HepG2 (cell line): ENCODE measurements at regions not wholly inside any gene's neighbourhood (a gene's known extent, or its start where the extent isn't known, plus 50 kb on each side); places are given as distances from the start of the nearest gene placed in this dataset.
A peak's percentile ranks its signal among the peaks of the same experiment; 100 is the strongest.

ENCODE experiments used
- ATAC-seq: fragments of 200-7000 bp; cut with Tn5 transposase; 3 replicates; pipeline ENCODE4 v1.9.1; 2020; ENCODE audit warnings: mild to moderate bottlenecking, moderate library complexity
- BruUV-seq: library from RNA; stranded (reverse); fragments of 400-500 nt; replicated peaks from 2 replicates; lab custom pipeline; 2021; lab: Mats Ljungman, UMichigan
- CTCF ChIA-PET: fragments of 300-600 bp; formaldehyde crosslinking; extraction: SDS; loops from one replicate; lab custom pipeline; 2021; ENCODE audit warnings: low total read pairs, inconsistent platforms, low intra/inter-chr PET ratio; lab: Yijun Ruan, JAX
- POLR2A ChIA-PET: fragments of 350-600 bp; sonication (Branson Sonifier 250); formaldehyde crosslinking; loops from one replicate; lab custom pipeline; 2020; ENCODE audit warnings: antibody characterized with exemption, inconsistent platforms; lab: Yijun Ruan, JAX
- DNase-seq: peaks from one replicate; pipeline ENCODE4 v3.0.0-alpha.2; 2015; ENCODE audit warnings: low spot score
- FAIRE-seq: peaks from 3 replicates; lab custom pipeline; 2011; peaks lifted over from hg19 to GRCh38; lab: Jason Lieb, UNC
- H2AFZ ChIP-seq: one replicate; pipeline ENCODE4 v1.6.1; 2011; ENCODE audit warnings: low read length, inconsistent platforms
- H3K27ac ChIP-seq: fragments of 300-600 bp; 3 replicates; pipeline ENCODE4 v1.8.0; 2011; ENCODE audit warnings: mixed run types, mild to moderate bottlenecking, mixed read lengths, low read length, inconsistent platforms; ENCODE audit not compliant: insufficient read depth; ENCODE audit errors: extremely low read length
- H3K27me3 ChIP-seq, 2 experiments: fragments of 200-600 bp in 1 of 2; 2 replicates in 1 of 2; 3 replicates in 1 of 2; pipeline versions ENCODE4 v1.6.0 to v1.8.0; 2011; ENCODE audit warnings: low read length in 2 of 2, mild to moderate bottlenecking in 2 of 2, moderate library complexity in 2 of 2, inconsistent platforms in 1 of 2; ENCODE audit not compliant: insufficient read depth in 2 of 2, control insufficient read depth in 1 of 2
- H3K36me3 ChIP-seq, 2 experiments: fragments of 200-600 bp in 1 of 2; replicated peaks in 1 of 2; 2 replicates in 1 of 2; 3 replicates in 1 of 2; pipeline versions ENCODE4 v1.5.1 to v1.8.0; 2011; ENCODE audit warnings: low read length in 2 of 2, inconsistent platforms in 1 of 2; ENCODE audit not compliant: insufficient read depth in 2 of 2, control insufficient read depth in 1 of 2
- H3K4me1 ChIP-seq: 2 replicates; pipeline ENCODE4 v1.5.1; 2012; ENCODE audit warnings: low read length, inconsistent platforms; ENCODE audit not compliant: insufficient read depth
- H3K4me2 ChIP-seq: 2 replicates; pipeline ENCODE4 v1.6.0; 2011; ENCODE audit warnings: low read depth, low read length, inconsistent platforms
- H3K4me3 ChIP-seq, 3 experiments: fragments of 200-600 bp in 1 of 3; sonication (generic), shearing (Covaris generic) in 1 of 3; replicated peaks in 1 of 3; 2 replicates each; pipeline ENCODE4 v1.5.1; 2011 to 2016; ENCODE audit warnings: low read length in 3 of 3, inconsistent platforms in 2 of 3, low read depth in 2 of 3, mild to moderate bottlenecking in 2 of 3, control low read depth in 1 of 3, mixed read lengths in 1 of 3; ENCODE audit not compliant: insufficient read depth in 1 of 3
- H3K79me2 ChIP-seq: one replicate; pipeline ENCODE4 v1.6.1; 2011; ENCODE audit warnings: low read length, inconsistent platforms; ENCODE audit not compliant: insufficient read depth
- H3K9ac ChIP-seq: 2 replicates; pipeline ENCODE4 v1.6.0; 2011; ENCODE audit warnings: mild to moderate bottlenecking, low read depth, low read length, inconsistent platforms; ENCODE audit not compliant: insufficient read depth
- H3K9me3 ChIP-seq: 2 replicates; pipeline ENCODE4 v1.5.1; 2012; ENCODE audit warnings: mild to moderate bottlenecking, low read length
- H4K20me1 ChIP-seq: 2 replicates; pipeline ENCODE4 v1.6.0; 2011; ENCODE audit warnings: inconsistent platforms, mild to moderate bottlenecking, low read length, moderate library complexity; ENCODE audit not compliant: insufficient read depth
- ARHGAP35 ChIP-seq: sonication (generic); formaldehyde crosslinking; IDR thresholded peaks from 2 replicates; pipeline ENCODE4 v1.9.0; 2022; ENCODE audit warnings: mild to moderate bottlenecking, inconsistent platforms, moderate library complexity, missing genetic modification reagents, borderline replicate concordance
- CENPT ChIP-seq: sonication (generic); formaldehyde crosslinking; IDR thresholded peaks from 2 replicates; pipeline ENCODE4 v1.8.0; 2022; ENCODE audit warnings: low read depth, mild to moderate bottlenecking, moderate library complexity, missing genetic modification reagents
- CHD4 ChIP-seq: fragments of 200-600 bp; sonication (generic); IDR thresholded peaks from 2 replicates; pipeline ENCODE4 v1.7.0; 2017; ENCODE audit warnings: mild to moderate bottlenecking, low read length, borderline replicate concordance
- HDAC1 ChIP-seq: sonication (generic); formaldehyde crosslinking; IDR thresholded peaks from 2 replicates; pipeline ENCODE4 v1.5.1; 2020; ENCODE audit warnings: mild to moderate bottlenecking, missing genetic modification reagents
- KDM1A ChIP-seq: IDR thresholded peaks from 2 replicates; pipeline ENCODE4 v1.6.1; 2016; ENCODE audit warnings: missing compliant biosample characterization
- KLF11 ChIP-seq: IDR thresholded peaks from 2 replicates; pipeline ENCODE4 v1.6.1; 2016; ENCODE audit warnings: missing compliant biosample characterization
- MIER2 ChIP-seq: IDR thresholded peaks from 2 replicates; pipeline ENCODE4 v1.6.1; 2016; ENCODE audit warnings: missing biosample characterization, missing genetic modification reagents
- ZMAT3 ChIP-seq: sonication (generic); formaldehyde crosslinking; conservative IDR thresholded peaks from 2 replicates; pipeline ENCODE4 v1.7.0; 2021; ENCODE audit warnings: missing genetic modification reagents
- ZNF335 ChIP-seq: sonication (generic); formaldehyde crosslinking; IDR thresholded peaks from 2 replicates; pipeline ENCODE4 v1.4.0; 2020; ENCODE audit warnings: missing genetic modification reagents
- ZNF629 ChIP-seq: sonication (generic); formaldehyde crosslinking; conservative IDR thresholded peaks from 2 replicates; pipeline ENCODE4 v1.5.0; 2020; ENCODE audit warnings: missing genetic modification reagents
- ZNF724P ChIP-seq: sonication (generic); formaldehyde crosslinking; IDR thresholded peaks from 2 replicates; pipeline ENCODE4 v1.8.0; 2022; ENCODE audit warnings: missing genetic modification reagents, borderline replicate concordance
- ZNF780A ChIP-seq: sonication (generic); formaldehyde crosslinking; IDR thresholded peaks from 2 replicates; pipeline ENCODE4 v1.8.0; 2022; ENCODE audit warnings: mild to moderate bottlenecking, missing genetic modification reagents, moderate library complexity
- whole genome bisulfite sequencing: methylation state at CpG from one replicate; pipeline ENCODE4 v1.1.6; 2017; ENCODE audit warnings: low lambda C conversion rate; 5-methylcytosine and 5-hydroxymethylcytosine counted together
- in situ Hi-C: cut with HindIII; loops from 2 replicates; pipeline ENCODE4 v1.10.0; 2017; ENCODE audit warnings: low pct_unique_long_range_greater_than_20kb; ENCODE audit not compliant: extremely low pct_ligation_motif_present
- intact Hi-C: fragments of 100-400 bp; cut with micrococcal nuclease; formaldehyde crosslinking; loops from one replicate; pipeline ENCODE4 v1.10.0; 2022; ENCODE audit not compliant: unreplicated experiment
- TF ChIP-seq, protein P1 (sequence below): sonication (generic); formaldehyde crosslinking; IDR thresholded peaks from 2 replicates; pipeline ENCODE4 v1.4.0; 2020; ENCODE audit warnings: mild to moderate bottlenecking, missing genetic modification reagents

GRCh38 chr10:78964274-78964951 is 104.4 kb upstream of the ZMIZ1 start:
- WGBS = 85% methylated on average over 4 of the region's 5 CpGs
- CTCF ChIA-PET = no interaction called here
- ATAC-seq (peak; percentile 26), DNase-seq (no peak), FAIRE-seq (no peak)
- H3K36me3 ChIP-seq = no peaks in the 10 kb centered on the region
- no peak overlapping the region for H2AFZ ChIP-seq
- peak overlapping the region; percentile 64 for H3K4me2 ChIP-seq
- H3K9ac ChIP-seq = peak overlapping the region; percentile 69
- H3K27ac ChIP-seq = peak overlapping the region; percentile 92
- H3K4me3 ChIP-seq = peak overlapping the region in 1 of 3 experiments; percentile 47; a peak in 2 of 6 replicates
- no peaks in the 10 kb centered on the region for H3K79me2 ChIP-seq
- no peaks in the 10 kb centered on the region for H4K20me1 ChIP-seq
- TF ChIP-seq CENPT (CRISPR knock-in tag) (0 out of 2 replicates have a peak, but pooled peaks have one; percentile 58), ZNF335 (peak; percentile 8; the same call in 1 of the 2 replicates), CHD4 (peak; percentile 82; the same call in 1 of the 2 replicates), ARHGAP35 (0 out of 2 replicates have a peak, but pooled peaks have one; percentile 46), ZNF629 (CRISPR knock-in tag) (peak; percentile 92), ZNF724P (0 out of 2 replicates have a peak, but pooled peaks have one; percentile 9), ZMAT3 (CRISPR knock-in tag) (0 out of 2 replicates have a peak, but pooled peaks have one; percentile 14), MIER2 (CRISPR knock-in tag) (0 out of 2 replicates have a peak, but pooled peaks have one; percentile 3), ZNF780A (no peak), HDAC1 (CRISPR knock-in tag) (no peak), KDM1A (peak; percentile 40; the same call in 1 of the 2 replicates), KLF11 (no peak; the same call in 1 of the 2 replicates)
- TF ChIP-seq, protein P1, sequence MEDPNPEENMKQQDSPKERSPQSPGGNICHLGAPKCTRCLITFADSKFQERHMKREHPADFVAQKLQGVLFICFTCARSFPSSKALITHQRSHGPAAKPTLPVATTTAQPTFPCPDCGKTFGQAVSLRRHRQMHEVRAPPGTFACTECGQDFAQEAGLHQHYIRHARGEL = 0 out of 2 replicates have a peak, but pooled peaks have one; percentile 32
- POLR2A ChIA-PET = interaction anchor here (1.0 to 6.8 kb wide), 7 partner anchors 10 to 192 kb away, joined by 4 to 122 read pairs (median 5); no protein-coding TSS in a partner anchor
- no peaks in the 10 kb centered on the region for H3K27me3 ChIP-seq
- no peaks in the 10 kb centered on the region for H3K9me3 ChIP-seq
- in situ Hi-C loops = no loop called here
- TSS peak; percentile 89 for BruUV-seq
- intact Hi-C loops = no loop called here
- peaks cover 71% of the 10 kb centered on the region for H3K4me1 ChIP-seq
